NT2/D1 (cell line): ENCODE measurements at regions not wholly inside any gene's neighbourhood (a gene's known extent, or its start where the extent isn't known, plus 50 kb on each side); places are given as distances from the start of the nearest gene placed in this dataset.

Source experiments
- SUZ12 ChIP-seq: IDR thresholded peaks from 2 replicates; pipeline ENCODE4 v1.6.1; 2011; ENCODE audit not compliant: insufficient read length, insufficient read depth; ENCODE audit errors: extremely low read depth
- YY1 ChIP-seq: IDR thresholded peaks from 2 replicates; pipeline ENCODE4 v1.6.1; 2011; ENCODE audit not compliant: insufficient read length, insufficient read depth

GRCh38 chr3:40701016-40701588 is 176.3 kb downstream of the ZNF621 start:
- TF ChIP-seq YY1: no peak
- no peak for TF ChIP-seq SUZ12
